Lower leg skin (tissue), 4 donors: ENCODE measurements at regions not wholly inside any gene's neighbourhood (a gene's known extent, or its start where the extent isn't known, plus 50 kb on each side); places are given as distances from the start of the nearest gene placed in this dataset.

Experiments
- DNase-seq, 2 donors: peaks; one replicate each; pipeline ENCODE4 v3.0.0-alpha.2; 2019; ENCODE audit warnings: low spot score in 2 of 2
- H3K4me3 ChIP-seq: fragments of 200-600 bp; sonication (generic); 2 replicates; pipeline ENCODE4 v1.5.1; 2017; ENCODE audit warnings: mild to moderate bottlenecking, low read depth; ENCODE audit not compliant: poor library complexity, severe bottlenecking
- POLR2A ChIP-seq, 2 donors: fragments of 450-650 bp; IDR thresholded peaks; one replicate each; pipeline ENCODE4 v1.6.1; 2016 to 2017; ENCODE audit warnings: antibody characterized with exemption in 2 of 2, mild to moderate bottlenecking in 1 of 2, moderate library complexity in 1 of 2
- WGBS, 2 donors: methylation state at CpG; one replicate each; pipeline ENCODE4 v1.1.5; 2018; 5-methylcytosine and 5-hydroxymethylcytosine counted together
- intact Hi-C: fragments of 100-400 bp; cut with DNase I; formaldehyde crosslinking; loops from one replicate; pipeline ENCODE4 v1.15.0; 2023; ENCODE audit warnings: low total_unique reads
- TF ChIP-seq, protein P1 (sequence below), 3 donors: fragments of 450-650 bp; IDR thresholded peaks; one replicate each; pipeline ENCODE4 v1.5.1; 2016; ENCODE audit warnings: antibody characterized with exemption in 3 of 3, mild to moderate bottlenecking in 3 of 3, moderate library complexity in 2 of 3

- WGBS, 2 donors, result 51 to 67% methylated on average over 3 of the region's 3 CpGs
- intact Hi-C loops, result no loop called here
- no peak overlapping the region for H3K4me3 ChIP-seq
- TF ChIP-seq, protein P1, sequence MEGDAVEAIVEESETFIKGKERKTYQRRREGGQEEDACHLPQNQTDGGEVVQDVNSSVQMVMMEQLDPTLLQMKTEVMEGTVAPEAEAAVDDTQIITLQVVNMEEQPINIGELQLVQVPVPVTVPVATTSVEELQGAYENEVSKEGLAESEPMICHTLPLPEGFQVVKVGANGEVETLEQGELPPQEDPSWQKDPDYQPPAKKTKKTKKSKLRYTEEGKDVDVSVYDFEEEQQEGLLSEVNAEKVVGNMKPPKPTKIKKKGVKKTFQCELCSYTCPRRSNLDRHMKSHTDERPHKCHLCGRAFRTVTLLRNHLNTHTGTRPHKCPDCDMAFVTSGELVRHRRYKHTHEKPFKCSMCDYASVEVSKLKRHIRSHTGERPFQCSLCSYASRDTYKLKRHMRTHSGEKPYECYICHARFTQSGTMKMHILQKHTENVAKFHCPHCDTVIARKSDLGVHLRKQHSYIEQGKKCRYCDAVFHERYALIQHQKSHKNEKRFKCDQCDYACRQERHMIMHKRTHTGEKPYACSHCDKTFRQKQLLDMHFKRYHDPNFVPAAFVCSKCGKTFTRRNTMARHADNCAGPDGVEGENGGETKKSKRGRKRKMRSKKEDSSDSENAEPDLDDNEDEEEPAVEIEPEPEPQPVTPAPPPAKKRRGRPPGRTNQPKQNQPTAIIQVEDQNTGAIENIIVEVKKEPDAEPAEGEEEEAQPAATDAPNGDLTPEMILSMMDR (IDR thresholded peaks at IDR 0.05), result no peak
- no peak for TF ChIP-seq POLR2A (IDR thresholded peaks at IDR 0.05)
- no peak for DNase-seq
Observed at GRCh38 chr18:54737986-54738385, 90.3 kb upstream of the RAB27B start.

- no peak for TF ChIP-seq POLR2A (IDR thresholded peaks at IDR 0.05)
- TF ChIP-seq, protein P1 (IDR thresholded peaks at IDR 0.05), result no peak
- WGBS, 2 donors, result 86 to 94% methylated on average over 2 of the region's 2 CpGs
- no peak for DNase-seq
- no peak overlapping the region for H3K4me3 ChIP-seq
- intact Hi-C loops, result no loop called here
Observed at GRCh38 chr18:54739476-54739875, 88.8 kb upstream of the RAB27B start.

- 53 to 59% methylated on average over 3 of the region's 3 CpGs for WGBS, 2 donors
- no peak for TF ChIP-seq POLR2A (IDR thresholded peaks at IDR 0.05)
- TF ChIP-seq, protein P1 (IDR thresholded peaks at IDR 0.05), result no peak
- no peak overlapping the region for H3K4me3 ChIP-seq
- intact Hi-C loops, result no loop called here
- DNase-seq, result no peak
Observed at GRCh38 chr18:54740136-54740846, 88.0 kb upstream of the RAB27B start.

DNA sequence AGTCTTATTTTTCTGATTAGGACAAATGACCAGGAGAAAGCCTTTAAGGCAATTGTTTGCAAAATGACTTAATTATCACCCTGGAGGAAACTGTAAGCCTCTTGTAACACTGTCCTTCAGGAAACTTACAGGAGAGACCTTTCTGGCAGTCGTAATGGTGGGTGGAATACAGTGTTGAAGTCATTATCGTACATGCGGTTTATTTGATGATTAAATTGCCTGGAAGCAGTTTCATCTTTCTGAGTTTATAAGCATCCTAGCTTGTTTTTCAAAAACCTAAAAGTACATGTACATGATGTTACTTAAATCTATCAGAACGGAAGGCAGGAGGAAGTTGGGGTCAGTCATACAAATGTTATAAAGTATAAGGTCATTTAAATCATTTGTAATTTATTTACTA, 86.2 kb upstream of the RAB27B start:
- TF ChIP-seq POLR2A (IDR thresholded peaks at IDR 0.05), result no peak
- TF ChIP-seq, protein P1 (IDR thresholded peaks at IDR 0.05), result no peak
- WGBS, 2 donors, result 35 to 39% methylated on average over 4 of the region's 4 CpGs
- H3K4me3 ChIP-seq, result no peak overlapping the region
- intact Hi-C loops, result no loop called here
- no peak for DNase-seq

GRCh38 chr18:54742659-54743604, 85.3 kb upstream of the RAB27B start:
- no peak overlapping the region for H3K4me3 ChIP-seq
- peak in 1 of 2 donors; percentile 45 for DNase-seq
- intact Hi-C loops, result no loop called here
- no peak for TF ChIP-seq POLR2A (IDR thresholded peaks at IDR 0.05)
- TF ChIP-seq, protein P1 (IDR thresholded peaks at IDR 0.05), result no peak
- WGBS, 2 donors, result 69 to 75% methylated on average over 2 of the region's 2 CpGs
